Gastrocnemius medialis (tissue), 4 donors: ENCODE measurements at regions not wholly inside any gene's neighbourhood (a gene's known extent, or its start where the extent isn't known, plus 50 kb on each side); places are given as distances from the start of the nearest gene placed in this dataset.

Experiments
- ATAC-seq, 2 donors: fragments of 150-250 bp; one replicate each; pipeline ENCODE4 v1.9.1; 2016
- DNase-seq, 2 donors: peaks; one replicate each; pipeline ENCODE4 v3.0.0-alpha.2; 2019
- H3K27ac ChIP-seq, 4 donors: fragments of 200-600 bp; sonication (generic); 1 replicate in 1 of 4; 2 replicates in 3 of 4; pipeline ENCODE4 v1.5.1; 2016 to 2018; ENCODE audit warnings: mild to moderate bottlenecking in 2 of 4, moderate library complexity in 1 of 4
- H3K27me3 ChIP-seq, 3 donors: fragments of 200-600 bp; sonication (generic) in 2 of 3; 1 replicate in 1 of 3; 2 replicates in 2 of 3; pipeline versions ENCODE4 v1.5.1 to v1.6.0; 2016 to 2019; ENCODE audit warnings: mild to moderate bottlenecking in 1 of 3, moderate library complexity in 1 of 3
- H3K36me3 ChIP-seq, 2 donors: fragments of 200-600 bp; sonication (generic) in 1 of 2; one replicate each; pipeline ENCODE4 v1.5.1; 2017 to 2018
- H3K4me1 ChIP-seq, 2 donors: fragments of 200-600 bp; sonication (generic) in 1 of 2; one replicate each; pipeline ENCODE4 v1.5.1; 2016 to 2017; ENCODE audit warnings: mild to moderate bottlenecking in 2 of 2
- H3K4me3 ChIP-seq, 4 donors: fragments of 200-600 bp; sonication (generic) in 3 of 4; 1 replicate in 1 of 4; 2 replicates in 3 of 4; pipeline ENCODE4 v1.5.1; 2016 to 2019; ENCODE audit warnings: mild to moderate bottlenecking in 2 of 4
- H3K9me3 ChIP-seq, 3 donors: fragments of 200-600 bp; sonication (generic) in 2 of 3; 1 replicate in 1 of 3; 2 replicates in 2 of 3; pipeline ENCODE4 v1.5.1; 2016 to 2019
- POLR2A ChIP-seq, 2 donors: fragments of 450-650 bp; IDR thresholded peaks; one replicate each; pipeline ENCODE4 v1.6.1; 2017; ENCODE audit warnings: antibody characterized with exemption in 2 of 2, mild to moderate bottlenecking in 2 of 2, moderate library complexity in 2 of 2
- in situ Hi-C, 4 donors: fragments of 200-750 bp; cut with MboI; loops; one replicate each; pipeline versions ENCODE4 v1.15.0 to v1.8.0; 2017; ENCODE audit warnings: low sequenced_read_pairs in 4 of 4
- intact Hi-C: fragments of 100-400 bp; cut with DNase I; formaldehyde crosslinking; loops from one replicate; pipeline ENCODE4 v1.15.1; 2023; ENCODE audit warnings: low total_unique reads
- TF ChIP-seq, protein P1 (sequence below), 5 experiments: fragments of 450-650 bp in 3 of 5; fragments of 200-600 bp in 2 of 5; sonication (generic) in 2 of 5; IDR thresholded peaks in 4 of 5; conservative IDR thresholded peaks in 1 of 5; 1 replicate in 4 of 5; 2 replicates in 1 of 5; pipeline ENCODE4 v1.5.1; 2016 to 2019; ENCODE audit warnings: antibody characterized with exemption in 5 of 5, mild to moderate bottlenecking in 3 of 5, moderate library complexity in 3 of 5

DNA sequence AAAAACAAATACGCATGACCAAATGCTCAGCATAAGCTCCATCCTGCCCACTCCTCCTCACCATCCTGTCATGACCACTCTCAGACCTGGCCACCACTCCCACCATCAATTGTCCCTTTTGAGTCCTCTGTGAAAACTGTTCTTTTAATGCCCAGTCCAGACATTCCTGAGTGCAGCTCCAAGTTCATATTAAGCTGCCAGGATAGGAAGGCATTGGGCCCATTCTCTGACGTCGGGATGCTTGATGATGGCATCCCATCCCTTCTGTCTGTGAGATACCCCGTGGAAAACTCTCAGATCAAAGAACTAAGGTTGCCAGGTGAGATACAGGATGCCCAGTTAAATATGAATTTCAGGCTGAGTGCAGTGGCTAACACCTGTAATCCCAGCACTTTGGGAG is 89.9 kb upstream of the KIF5B start:
- DNase-seq (no peak), ATAC-seq (no peak)
- intact Hi-C loops (no loop called here), in situ Hi-C loops (no loop called here)
- H3K4me3 ChIP-seq, result no peak overlapping the region
- no peaks in the 10 kb centered on the region for H3K36me3 ChIP-seq
- TF ChIP-seq, protein P1, sequence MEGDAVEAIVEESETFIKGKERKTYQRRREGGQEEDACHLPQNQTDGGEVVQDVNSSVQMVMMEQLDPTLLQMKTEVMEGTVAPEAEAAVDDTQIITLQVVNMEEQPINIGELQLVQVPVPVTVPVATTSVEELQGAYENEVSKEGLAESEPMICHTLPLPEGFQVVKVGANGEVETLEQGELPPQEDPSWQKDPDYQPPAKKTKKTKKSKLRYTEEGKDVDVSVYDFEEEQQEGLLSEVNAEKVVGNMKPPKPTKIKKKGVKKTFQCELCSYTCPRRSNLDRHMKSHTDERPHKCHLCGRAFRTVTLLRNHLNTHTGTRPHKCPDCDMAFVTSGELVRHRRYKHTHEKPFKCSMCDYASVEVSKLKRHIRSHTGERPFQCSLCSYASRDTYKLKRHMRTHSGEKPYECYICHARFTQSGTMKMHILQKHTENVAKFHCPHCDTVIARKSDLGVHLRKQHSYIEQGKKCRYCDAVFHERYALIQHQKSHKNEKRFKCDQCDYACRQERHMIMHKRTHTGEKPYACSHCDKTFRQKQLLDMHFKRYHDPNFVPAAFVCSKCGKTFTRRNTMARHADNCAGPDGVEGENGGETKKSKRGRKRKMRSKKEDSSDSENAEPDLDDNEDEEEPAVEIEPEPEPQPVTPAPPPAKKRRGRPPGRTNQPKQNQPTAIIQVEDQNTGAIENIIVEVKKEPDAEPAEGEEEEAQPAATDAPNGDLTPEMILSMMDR (IDR thresholded peaks at IDR 0.05 in 4 of 5, conservative IDR thresholded peaks at IDR 0.05 in 1 of 5), result no peak
- TF ChIP-seq POLR2A (IDR thresholded peaks at IDR 0.05), result no peak
- no peaks in the 10 kb centered on the region for H3K9me3 ChIP-seq
- H3K4me1 ChIP-seq, result peaks cover 6 to 12% of the 10 kb centered on the region in 2 donors
- no peak overlapping the region for H3K27ac ChIP-seq
- no peaks in the 10 kb centered on the region for H3K27me3 ChIP-seq

DNA sequence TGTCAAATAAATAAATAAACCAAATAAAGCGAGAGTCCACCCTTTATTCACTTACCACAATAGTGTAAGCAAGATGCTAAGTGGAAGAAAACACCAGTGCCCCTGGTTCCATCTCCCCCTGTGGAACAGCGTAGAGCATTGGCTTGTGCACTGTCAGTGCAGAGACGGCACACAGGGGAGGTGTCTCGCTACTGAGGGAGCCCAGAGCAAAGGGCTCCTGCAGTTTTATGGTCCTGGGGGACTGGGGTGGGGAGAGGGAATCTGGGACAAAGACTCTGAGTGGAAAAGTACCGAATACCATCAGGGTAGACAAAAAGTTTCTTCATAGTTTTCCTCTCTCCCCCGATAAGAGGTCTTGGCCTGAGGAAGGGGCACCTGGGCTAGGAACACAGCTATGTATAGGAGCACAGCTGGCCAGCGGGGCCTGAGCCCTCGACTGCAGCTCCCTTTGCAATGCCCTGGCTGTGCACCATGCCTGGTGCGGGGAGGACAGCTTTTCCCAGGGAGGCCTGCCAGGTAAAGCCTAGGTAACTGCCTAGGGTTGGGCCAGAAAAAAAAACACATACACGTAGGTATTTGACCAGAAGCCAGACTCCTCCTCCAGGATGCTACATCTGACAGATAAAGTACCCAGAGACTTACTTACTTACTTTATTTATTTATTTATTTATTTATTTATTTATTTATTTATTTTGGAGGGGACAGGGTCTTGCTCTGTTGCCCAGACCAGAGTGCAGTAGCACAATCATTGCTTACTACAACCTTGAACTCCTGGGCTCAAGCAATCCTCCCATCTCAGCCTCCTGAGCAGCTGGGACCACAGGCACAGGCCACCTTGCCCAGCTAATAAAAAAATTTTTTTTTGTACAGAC is 88.8 kb upstream of the KIF5B start:
- TF ChIP-seq, protein P1 (IDR thresholded peaks at IDR 0.05 in 4 of 5, conservative IDR thresholded peaks at IDR 0.05 in 1 of 5), result no peak
- TF ChIP-seq POLR2A (IDR thresholded peaks at IDR 0.05), result no peak
- intact Hi-C loops (no loop called here), in situ Hi-C loops (no loop called here)
- Histone ChIP-seq H3K9me3 (no peaks in the 10 kb centered on the region), H3K4me1 (peaks cover 6 to 12% of the 10 kb centered on the region in 2 donors), H3K36me3 (no peaks in the 10 kb centered on the region), H3K27ac (no peak overlapping the region), H3K4me3 (no peak overlapping the region), H3K27me3 (no peaks in the 10 kb centered on the region)
- ATAC-seq (no peak), DNase-seq (no peak)

DNA sequence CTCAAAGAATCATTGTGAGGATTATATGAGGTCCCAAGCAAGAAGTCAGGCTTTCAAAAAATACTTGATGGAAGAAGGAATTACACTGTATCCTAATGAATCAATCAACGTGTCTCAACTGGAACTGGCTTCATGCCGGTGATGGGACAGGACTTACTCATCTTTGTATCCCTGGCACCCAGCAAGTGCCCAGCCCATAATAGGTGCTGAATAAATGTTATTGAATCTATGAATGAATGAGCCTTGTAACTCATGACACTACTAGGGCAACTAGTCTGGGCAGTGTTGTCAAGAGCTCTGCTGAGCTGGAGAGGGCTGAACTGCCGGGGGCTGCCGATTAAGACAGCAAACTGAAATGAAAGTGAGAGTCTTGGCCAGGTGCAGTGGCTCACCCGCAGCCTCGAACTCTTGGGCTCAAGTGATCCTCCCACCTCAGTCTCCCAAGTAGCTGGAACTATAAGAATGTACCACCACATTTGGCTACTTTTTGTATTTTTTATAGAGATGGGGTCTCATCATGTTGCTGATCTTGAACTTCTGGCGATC is 87.2 kb upstream of the KIF5B start:
- Histone ChIP-seq H3K36me3 (no peaks in the 10 kb centered on the region), H3K27ac (no peak overlapping the region), H3K4me1 (peaks cover 0 to 4% of the 10 kb centered on the region in 2 donors), H3K4me3 (no peak overlapping the region), H3K27me3 (no peaks in the 10 kb centered on the region), H3K9me3 (no peaks in the 10 kb centered on the region)
- DNase-seq (no peak), ATAC-seq (no peak)
- intact Hi-C loops, result no loop called here
- in situ Hi-C loops, result no loop called here
- no peak for TF ChIP-seq POLR2A (IDR thresholded peaks at IDR 0.05)
- TF ChIP-seq, protein P1 (IDR thresholded peaks at IDR 0.05 in 4 of 5, conservative IDR thresholded peaks at IDR 0.05 in 1 of 5), result no peak

DNA sequence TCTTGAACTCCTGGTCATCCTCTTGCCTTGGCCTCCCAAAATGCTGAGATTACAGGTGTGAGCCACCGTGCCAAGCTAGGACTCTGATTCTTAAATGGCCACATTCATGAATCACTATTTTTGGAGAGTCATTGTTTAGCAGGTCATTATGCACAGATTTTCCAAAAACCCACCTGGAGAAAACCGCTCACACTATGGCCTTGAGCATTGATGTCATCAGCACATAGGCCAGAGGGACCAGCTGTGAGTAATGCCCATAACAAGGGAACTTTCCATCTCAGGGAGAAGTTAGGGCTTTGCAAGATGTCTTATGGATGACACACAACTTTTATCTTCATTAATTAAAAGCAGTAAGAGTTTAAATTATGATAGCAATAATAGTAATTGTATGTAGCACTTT is 86.4 kb upstream of the KIF5B start:
- Histone ChIP-seq H3K4me3 (no peak overlapping the region), H3K27me3 (no peaks in the 10 kb centered on the region), H3K4me1 (peaks cover 0 to 4% of the 10 kb centered on the region in 2 donors), H3K27ac (no peak overlapping the region), H3K36me3 (no peaks in the 10 kb centered on the region), H3K9me3 (no peaks in the 10 kb centered on the region)
- in situ Hi-C loops (no loop called here), intact Hi-C loops (no loop called here)
- TF ChIP-seq POLR2A (IDR thresholded peaks at IDR 0.05), result no peak
- TF ChIP-seq, protein P1 (IDR thresholded peaks at IDR 0.05 in 4 of 5, conservative IDR thresholded peaks at IDR 0.05 in 1 of 5), result no peak
- no peak for ATAC-seq
- no peak for DNase-seq
